HUDEP-2 (cell line): ENCODE measurements at regions not wholly inside any gene's neighbourhood (a gene's known extent, or its start where the extent isn't known, plus 50 kb on each side); places are given as distances from the start of the nearest gene placed in this dataset.
"Not testable (repeated sequence)": the region's sequence is repeated elsewhere in the genome, so short reads cannot be mapped to it uniquely, and the experiment has no call there.

Experiments
- DNase-seq, 76 experiments: peaks; one replicate each; lab custom pipeline; 2025; ENCODE audit not compliant: unreplicated experiment in 76 of 76; lab: John Stamatoyannopoulos, UW

GRCh38 chr3:16768014-16768413, 116.7 kb upstream of the PLCL2 start:
- DNase-seq: no peak

- no peak for DNase-seq
Measured at GRCh38 chr3:16768956-16769355, 115.8 kb upstream of the PLCL2 start.

- DNase-seq: no peak
Measured at GRCh38 chr3:16769525-16769924, 115.2 kb upstream of the PLCL2 start.

- DNase-seq: no peak
Measured at GRCh38 chr3:16770021-16770420, 114.7 kb upstream of the PLCL2 start.

- DNase-seq: no peak
Measured at GRCh38 chr3:16770792-16771191, 114.0 kb upstream of the PLCL2 start.

- not testable (repeated sequence) for DNase-seq
Measured at GRCh38 chr3:16773594-16773993, 111.2 kb upstream of the PLCL2 start.

- not testable (repeated sequence) for DNase-seq
Measured at GRCh38 chr3:16774536-16774935, 110.2 kb upstream of the PLCL2 start.

- no peak for DNase-seq
Measured at GRCh38 chr3:16784973-16785372, 99.8 kb upstream of the PLCL2 start.

- DNase-seq: no peak
Measured at GRCh38 chr3:16785465-16785864, 99.3 kb upstream of the PLCL2 start.

GRCh38 chr3:16788440-16789056, 96.2 kb upstream of the PLCL2 start:
- no peak for DNase-seq

GRCh38 chr3:16789344-16790120, 95.2 kb upstream of the PLCL2 start:
- no peak for DNase-seq

- no peak for DNase-seq
Measured at GRCh38 chr3:16790432-16791400, 94.0 kb upstream of the PLCL2 start.

- DNase-seq: no peak
Measured at GRCh38 chr3:16793321-16793720, 91.4 kb upstream of the PLCL2 start.

- no peak for DNase-seq
Measured at GRCh38 chr3:16794257-16794656, 90.5 kb upstream of the PLCL2 start.

- no peak for DNase-seq
Measured at GRCh38 chr3:16795581-16795980, 89.2 kb upstream of the PLCL2 start.

GRCh38 chr3:16797831-16798230, 86.9 kb upstream of the PLCL2 start:
- no peak for DNase-seq

- no peak for DNase-seq
Measured at GRCh38 chr3:16798738-16799137, 86.0 kb upstream of the PLCL2 start.

- DNase-seq: no peak
Measured at GRCh38 chr3:16800361-16800760, 84.4 kb upstream of the PLCL2 start.

- DNase-seq: no peak
Measured at GRCh38 chr3:16801223-16801622, 83.5 kb upstream of the PLCL2 start.

GRCh38 chr3:16801698-16802097, 83.1 kb upstream of the PLCL2 start:
- DNase-seq: no peak

GRCh38 chr3:16802389-16802788, 82.4 kb upstream of the PLCL2 start:
- DNase-seq: no peak
